WTC11 (cell line): ENCODE measurements at regions not wholly inside any gene's neighbourhood (a gene's known extent, or its start where the extent isn't known, plus 50 kb on each side); places are given as distances from the start of the nearest gene placed in this dataset.

Source experiments
- CDX4 ChIP-seq: fragments of 250-450 bp; sonication (Bioruptor Pico); IDR thresholded peaks from 2 replicates; pipeline ENCODE4 v1.9.0; 2021; ENCODE audit warnings: moderate library complexity, mild to moderate bottlenecking, inconsistent platforms, borderline replicate concordance
- CREM ChIP-seq: sonication (generic); formaldehyde crosslinking; IDR thresholded peaks from 2 replicates; pipeline ENCODE4 v1.8.1; 2022; ENCODE audit warnings: mild to moderate bottlenecking, missing genetic modification reagents, moderate library complexity
- CTCF ChIP-seq: fragments of 200-600 bp; IDR thresholded peaks from 2 replicates; pipeline ENCODE4 v1.8.0; 2022; ENCODE audit warnings: antibody characterized with exemption
- E2F4 ChIP-seq: sonication (generic); formaldehyde crosslinking; IDR thresholded peaks from 2 replicates; pipeline ENCODE4 v1.8.1; 2022; ENCODE audit warnings: low read depth, mild to moderate bottlenecking, moderate library complexity, missing genetic modification reagents, borderline replicate concordance
- IRF1 ChIP-seq: sonication (generic); formaldehyde crosslinking; IDR thresholded peaks from 2 replicates; pipeline ENCODE4 v1.8.0; 2023; ENCODE audit warnings: missing genetic modification reagents
- JUN ChIP-seq: sonication (generic); formaldehyde crosslinking; IDR thresholded peaks from 2 replicates; pipeline ENCODE4 v1.8.0; 2023; ENCODE audit warnings: mild to moderate bottlenecking, missing genetic modification reagents
- MAX ChIP-seq: sonication (generic); formaldehyde crosslinking; IDR thresholded peaks from 2 replicates; pipeline ENCODE4 v1.8.0; 2022; ENCODE audit warnings: mild to moderate bottlenecking, missing genetic modification reagents
- MYBL2 ChIP-seq: sonication (generic); formaldehyde crosslinking; IDR thresholded peaks from 2 replicates; pipeline ENCODE4 v1.8.1; 2023; ENCODE audit warnings: mild to moderate bottlenecking, moderate library complexity, missing genetic modification reagents
- NFE2L1 ChIP-seq: sonication (generic); formaldehyde crosslinking; IDR thresholded peaks from 2 replicates; pipeline ENCODE4 v1.8.1; 2023; ENCODE audit warnings: missing genetic modification reagents
- TEAD4 ChIP-seq: sonication (generic); formaldehyde crosslinking; IDR thresholded peaks from 2 replicates; pipeline ENCODE4 v1.8.0; 2022; ENCODE audit warnings: mild to moderate bottlenecking, missing genetic modification reagents
- TP53 ChIP-seq: sonication (generic); formaldehyde crosslinking; IDR thresholded peaks from 2 replicates; pipeline ENCODE4 v1.8.1; 2023; ENCODE audit warnings: mild to moderate bottlenecking, missing genetic modification reagents
- ZNF121 ChIP-seq: sonication (generic); formaldehyde crosslinking; IDR thresholded peaks from 2 replicates; pipeline ENCODE4 v1.8.0; 2023; ENCODE audit warnings: missing genetic modification reagents

- TF ChIP-seq IRF1: no peak
- no peak for TF ChIP-seq E2F4 (CRISPR knock-in tag)
- TF ChIP-seq MAX (CRISPR knock-in tag): no peak
- no peak for TF ChIP-seq CTCF
- no peak for TF ChIP-seq CDX4 (CRISPR knock-in tag)
- no peak for TF ChIP-seq ZNF121 (CRISPR knock-in tag)
- no peak for TF ChIP-seq CREM (CRISPR knock-in tag)
- TF ChIP-seq TP53 (CRISPR knock-in tag): no peak
- TF ChIP-seq TEAD4: no peak
- no peak for TF ChIP-seq MYBL2 (CRISPR knock-in tag)
- TF ChIP-seq JUN (CRISPR knock-in tag): no peak
- no peak for TF ChIP-seq NFE2L1 (CRISPR knock-in tag)
Observed at GRCh38 chr5:135649435-135649834, 70.6 kb upstream of the CXCL14 start.
